ENCODE measurements at regions not wholly inside any gene's neighbourhood (a gene's known extent, or its start where the extent isn't known, plus 50 kb on each side); places are given as distances from the start of the nearest gene placed in this dataset.

GRCh38 chr2:150192701-150193100 lies 294.8 kb downstream of the RND3 start:
- ATAC-seq, result no peak
- no peak for TF ChIP-seq CTCF (IDR thresholded peaks at IDR 0.05)
- peaks cover 9 to 12% of the 10 kb centered on the region in 2 donors for H3K9me3 Mint-ChIP-seq
- Histone ChIP-seq H3K27ac (ENCODE audit: low read length) (no peak overlapping the region), H3K9me3 (ENCODE audit: control insufficient read depth, insufficient read depth, low read length) (no peaks in the 10 kb centered on the region), H3K27me3 (ENCODE audit: control insufficient read depth, insufficient read depth, low read length) (no peaks in the 10 kb centered on the region), H3K4me3 (ENCODE audit: low read length) (no peak overlapping the region), H3K36me3 (ENCODE audit: control insufficient read depth, insufficient read depth, low read length) (no peaks in the 10 kb centered on the region), H3K4me1 (ENCODE audit: control insufficient read depth, insufficient read depth, low read length) (no peaks in the 10 kb centered on the region)
- no peak overlapping the region for H3K4me3 Mint-ChIP-seq
- DNase-seq, result no peak
- no peaks in the 10 kb centered on the region for H3K36me3 Mint-ChIP-seq
- intact Hi-C loops (cut with micrococcal nuclease), result no loop called here
- 96% methylated on average over 6 of the region's 6 CpGs for WGBS (ENCODE audit: insufficient coverage)
- H3K4me1 Mint-ChIP-seq, result no peaks in the 10 kb centered on the region
- no peak overlapping the region for H3K27ac Mint-ChIP-seq
- H3K27me3 Mint-ChIP-seq (ENCODE audit: low read depth in 2 of 2), result no peaks in the 10 kb centered on the region

GRCh38 chr2:150191349-150191748 lies 296.1 kb downstream of the RND3 start:
- no peak for ATAC-seq
- no peak overlapping the region for H3K27ac ChIP-seq (ENCODE audit: low read length)
- no peaks in the 10 kb centered on the region for H3K9me3 ChIP-seq (ENCODE audit: control insufficient read depth, insufficient read depth, low read length)
- no peak for TF ChIP-seq CTCF (IDR thresholded peaks at IDR 0.05)
- intact Hi-C loops (cut with micrococcal nuclease), result no loop called here
- WGBS (ENCODE audit: insufficient coverage), result 81% methylated on average over 4 of the region's 4 CpGs
- Mint-ChIP-seq H3K9me3 (peaks cover 8 to 12% of the 10 kb centered on the region in 2 donors), H3K36me3 (no peaks in the 10 kb centered on the region), H3K27me3 (ENCODE audit: low read depth in 2 of 2) (no peaks in the 10 kb centered on the region), H3K4me3 (no peak overlapping the region), H3K4me1 (no peaks in the 10 kb centered on the region), H3K27ac (no peak overlapping the region)
- DNase-seq, result no peak
- H3K36me3 ChIP-seq (ENCODE audit: control insufficient read depth, insufficient read depth, low read length), result no peaks in the 10 kb centered on the region
- no peak overlapping the region for H3K4me3 ChIP-seq (ENCODE audit: low read length)
- no peaks in the 10 kb centered on the region for H3K27me3 ChIP-seq (ENCODE audit: control insufficient read depth, insufficient read depth, low read length)
- H3K4me1 ChIP-seq (ENCODE audit: control insufficient read depth, insufficient read depth, low read length), result no peaks in the 10 kb centered on the region

GRCh38 chr2:150190546-150190945 lies 296.9 kb downstream of the RND3 start:
- Histone ChIP-seq H3K9me3 (ENCODE audit: control insufficient read depth, insufficient read depth, low read length) (no peaks in the 10 kb centered on the region), H3K27ac (ENCODE audit: low read length) (no peak overlapping the region), H3K4me3 (ENCODE audit: low read length) (no peak overlapping the region), H3K4me1 (ENCODE audit: control insufficient read depth, insufficient read depth, low read length) (no peaks in the 10 kb centered on the region), H3K27me3 (ENCODE audit: control insufficient read depth, insufficient read depth, low read length) (no peaks in the 10 kb centered on the region), H3K36me3 (ENCODE audit: control insufficient read depth, insufficient read depth, low read length) (no peaks in the 10 kb centered on the region)
- ATAC-seq (no peak), DNase-seq (no peak)
- Mint-ChIP-seq H3K27ac (no peak overlapping the region), H3K9me3 (peaks cover 6 to 7% of the 10 kb centered on the region in 2 donors), H3K4me1 (no peaks in the 10 kb centered on the region), H3K36me3 (no peaks in the 10 kb centered on the region), H3K4me3 (no peak overlapping the region), H3K27me3 (ENCODE audit: low read depth in 2 of 2) (no peaks in the 10 kb centered on the region)
- TF ChIP-seq CTCF (IDR thresholded peaks at IDR 0.05), result no peak
- intact Hi-C loops (cut with micrococcal nuclease), result no loop called here
- WGBS (ENCODE audit: insufficient coverage), result 78% methylated on average over 1 of the region's 1 CpG

DNA sequence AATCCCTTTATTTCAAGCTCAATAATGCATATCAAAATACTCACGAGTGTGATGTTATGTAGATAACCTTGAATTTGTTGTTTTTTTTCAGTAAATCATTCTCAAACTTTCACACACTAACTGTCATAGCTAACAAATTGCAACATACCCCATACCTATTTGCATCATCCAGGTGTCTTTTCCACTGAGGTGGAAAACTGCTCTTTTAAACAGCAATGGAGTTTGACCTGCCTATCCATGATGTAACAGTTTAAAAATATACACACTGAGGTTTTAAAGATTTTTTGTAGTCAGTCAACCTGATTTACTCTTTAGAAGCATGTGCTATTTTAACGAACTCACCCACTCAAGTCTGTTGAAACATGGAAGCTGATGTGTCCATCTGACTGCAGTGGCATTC lies 298.7 kb downstream of the RND3 start:
- no peaks in the 10 kb centered on the region for H3K9me3 ChIP-seq (ENCODE audit: control insufficient read depth, insufficient read depth, low read length)
- DNase-seq (no peak), ATAC-seq (no peak)
- intact Hi-C loops (cut with micrococcal nuclease), result no loop called here
- H3K36me3 ChIP-seq (ENCODE audit: control insufficient read depth, insufficient read depth, low read length), result no peaks in the 10 kb centered on the region
- H3K36me3 Mint-ChIP-seq, result no peaks in the 10 kb centered on the region
- H3K27me3 ChIP-seq (ENCODE audit: control insufficient read depth, insufficient read depth, low read length), result no peaks in the 10 kb centered on the region
- no peak for TF ChIP-seq CTCF (IDR thresholded peaks at IDR 0.05)
- no peak overlapping the region for H3K4me3 ChIP-seq (ENCODE audit: low read length)
- WGBS (ENCODE audit: insufficient coverage), result 70% methylated on average over 1 of the region's 2 CpGs
- peaks cover 11% of the 10 kb centered on the region in 2 donors for H3K9me3 Mint-ChIP-seq
- no peak overlapping the region for H3K27ac Mint-ChIP-seq
- no peak overlapping the region for H3K4me3 Mint-ChIP-seq
- H3K27me3 Mint-ChIP-seq (ENCODE audit: low read depth in 2 of 2), result no peaks in the 10 kb centered on the region
- H3K4me1 ChIP-seq (ENCODE audit: control insufficient read depth, insufficient read depth, low read length), result no peaks in the 10 kb centered on the region
- no peak overlapping the region for H3K27ac ChIP-seq (ENCODE audit: low read length)
- no peaks in the 10 kb centered on the region for H3K4me1 Mint-ChIP-seq
